DMS 273 (cell line): ENCODE measurements at regions not wholly inside any gene's neighbourhood (a gene's known extent, or its start where the extent isn't known, plus 50 kb on each side); places are given as distances from the start of the nearest gene placed in this dataset.
A peak's percentile ranks its signal among the peaks of the same experiment; 100 is the strongest.

ENCODE experiments used
- DNase-seq: peaks from one replicate; lab custom pipeline; 2025; ENCODE audit not compliant: unreplicated experiment; lab: John Stamatoyannopoulos, UW

GRCh38 chr2:118222672-118223421, 134.6 kb downstream of the INSIG2 start:
- DNase-seq, result no peak

- no peak for DNase-seq
Measured at GRCh38 chr2:118222273-118222594, 134.0 kb downstream of the INSIG2 start.

GRCh38 chr2:118221536-118222272, 133.4 kb downstream of the INSIG2 start:
- DNase-seq, result peak; percentile 87

GRCh38 chr2:118219611-118220010, 131.3 kb downstream of the INSIG2 start:
- DNase-seq, result no peak

GRCh38 chr2:118216224-118216623, 128.0 kb downstream of the INSIG2 start:
- DNase-seq, result no peak

- no peak for DNase-seq
Measured at GRCh38 chr2:118209727-118210126, 121.5 kb downstream of the INSIG2 start.

- no peak for DNase-seq
Measured at GRCh38 chr2:118207889-118208288, 119.6 kb downstream of the INSIG2 start.

- DNase-seq, result peak; percentile 77
Measured at GRCh38 chr2:118202707-118203303, 114.5 kb downstream of the INSIG2 start.

- no peak for DNase-seq
Measured at GRCh38 chr2:118198268-118198667, 110.0 kb downstream of the INSIG2 start.

GRCh38 chr2:118197011-118197675, 108.9 kb downstream of the INSIG2 start:
- DNase-seq, result peak; percentile 19

- DNase-seq, result peak; percentile 30
Measured at GRCh38 chr2:118190474-118190873, 102.2 kb downstream of the INSIG2 start.

GRCh38 chr2:118186858-118187254, 98.6 kb downstream of the INSIG2 start:
- no peak for DNase-seq

- peak; percentile 95 for DNase-seq
Measured at GRCh38 chr2:118186110-118186857, 98.0 kb downstream of the INSIG2 start.

GRCh38 chr2:118185210-118186109, 97.2 kb downstream of the INSIG2 start:
- DNase-seq, result peak; percentile 60

GRCh38 chr2:118183381-118183780, 95.1 kb downstream of the INSIG2 start:
- no peak for DNase-seq

GRCh38 chr2:118179445-118179844, 91.2 kb downstream of the INSIG2 start:
- no peak for DNase-seq

- no peak for DNase-seq
Measured at GRCh38 chr2:118177884-118178283, 89.6 kb downstream of the INSIG2 start.

GRCh38 chr2:118177318-118177717, 89.0 kb downstream of the INSIG2 start:
- no peak for DNase-seq

- DNase-seq, result no peak
Measured at GRCh38 chr2:118176601-118177000, 88.3 kb downstream of the INSIG2 start.

- DNase-seq, result no peak
Measured at GRCh38 chr2:118171546-118171945, 83.3 kb downstream of the INSIG2 start.
